GM19467 (cell line): ENCODE measurements at regions not wholly inside any gene's neighbourhood (a gene's known extent, or its start where the extent isn't known, plus 50 kb on each side); places are given as distances from the start of the nearest gene placed in this dataset.
"Not testable (repeated sequence)": the region's sequence is repeated elsewhere in the genome, so short reads cannot be mapped to it uniquely, and the experiment has no call there.

ENCODE experiments used
- ATAC-seq: cut with Tn5 transposase; IDR thresholded peaks from one replicate; pipeline ENCODE4 v1.9.1; 2021; ENCODE audit warnings: mild to moderate bottlenecking, moderate library complexity; ENCODE audit not compliant: unreplicated experiment

DNA sequence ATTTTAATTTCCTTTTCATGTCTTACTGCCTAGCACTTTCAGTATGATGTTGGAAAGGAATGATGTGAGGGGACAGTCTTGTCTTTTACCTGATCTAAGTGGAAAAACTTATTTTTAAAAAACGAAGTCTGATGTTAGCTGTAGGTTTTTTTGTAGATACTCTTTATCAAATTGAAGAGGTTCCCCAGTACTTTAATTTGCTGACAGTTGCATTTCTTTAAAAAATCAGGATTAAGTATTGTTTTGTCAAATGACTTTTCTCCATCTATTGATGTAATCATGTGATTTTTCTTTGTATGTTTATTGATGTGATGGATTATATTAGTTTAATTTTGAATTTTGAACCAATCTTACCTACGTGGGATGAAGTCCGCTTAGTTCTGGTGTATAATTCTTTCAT, 568.4 kb upstream of the AGA start:
- no peak for ATAC-seq

GRCh38 chr4:178015046-178015445, 572.8 kb upstream of the AGA start:
- ATAC-seq: not testable (repeated sequence)

DNA sequence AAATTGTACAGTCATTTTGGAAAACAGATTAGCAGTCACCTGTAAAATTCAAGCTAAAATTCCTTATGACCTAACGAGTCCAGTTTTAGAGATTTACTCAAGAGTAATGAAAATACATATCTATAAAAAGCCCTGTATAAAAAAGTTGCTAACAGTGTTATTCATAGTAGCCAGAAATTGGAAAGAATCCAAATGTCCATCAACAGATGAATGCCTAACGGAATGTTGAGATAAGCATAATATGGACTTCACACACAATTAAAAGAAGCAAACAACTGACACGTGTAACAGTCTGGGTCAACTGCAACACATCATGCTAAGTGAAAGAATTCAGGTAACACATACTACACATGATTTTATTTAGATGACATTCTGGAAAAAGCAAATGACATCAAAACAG, 584.8 kb upstream of the AGA start:
- ATAC-seq: no peak

- ATAC-seq: no peak
These were observed 585.6 kb upstream of the AGA start for GRCh38 chr4:178027796-178028195.

DNA sequence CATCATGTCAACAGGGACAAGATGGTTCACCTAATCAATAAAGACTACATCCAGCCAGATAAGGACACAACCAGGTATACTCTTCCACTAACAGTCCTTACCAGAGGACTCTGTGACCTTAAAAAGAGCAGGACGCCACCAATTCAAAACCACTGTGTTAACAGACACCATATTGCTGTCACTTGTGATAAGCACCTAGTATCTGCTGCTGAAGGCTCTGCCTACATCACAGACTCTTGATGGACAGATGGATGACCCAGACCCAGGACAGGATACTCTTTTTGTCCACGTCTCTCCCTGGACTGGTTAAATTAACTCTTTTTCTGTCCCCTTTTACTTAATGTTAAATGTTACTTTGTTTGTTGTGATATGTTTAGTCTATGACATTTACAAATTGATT, 586.2 kb upstream of the AGA start:
- ATAC-seq: no peak

- no peak for ATAC-seq
These were observed 595.4 kb upstream of the AGA start for GRCh38 chr4:178037459-178038214.

- ATAC-seq: no peak
These were observed 614.8 kb upstream of the AGA start for GRCh38 chr4:178056996-178057395.

GRCh38 chr4:178063568-178063967, 621.3 kb upstream of the AGA start:
- no peak for ATAC-seq

DNA sequence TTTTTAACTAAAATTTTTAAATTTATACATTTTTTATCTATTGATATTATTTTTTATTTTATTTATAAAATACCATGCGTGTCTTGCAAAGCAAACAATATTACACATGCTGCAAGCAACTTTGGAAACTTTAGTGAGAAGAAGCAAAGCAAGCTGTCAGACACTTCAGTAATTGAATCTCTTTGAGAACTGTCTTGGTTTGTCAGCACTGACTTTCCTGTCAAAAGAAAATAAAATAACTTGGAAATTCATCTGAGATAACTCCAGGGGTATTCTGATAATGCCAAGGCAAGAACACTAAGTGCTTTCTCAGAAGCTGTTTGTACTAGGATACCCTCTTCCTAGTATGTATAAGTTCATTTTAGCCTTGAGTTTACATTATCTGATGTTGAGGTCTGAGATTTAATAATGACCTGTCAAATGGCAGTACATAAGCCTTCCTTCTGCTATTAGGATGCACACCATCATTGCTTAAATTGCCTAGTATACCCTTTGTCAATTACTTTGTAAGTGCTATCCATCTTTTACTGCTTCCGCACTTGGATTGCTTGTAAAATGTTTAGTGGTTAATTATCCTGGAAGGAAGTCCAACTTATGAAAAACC, 624.2 kb upstream of the AGA start:
- no peak for ATAC-seq

DNA sequence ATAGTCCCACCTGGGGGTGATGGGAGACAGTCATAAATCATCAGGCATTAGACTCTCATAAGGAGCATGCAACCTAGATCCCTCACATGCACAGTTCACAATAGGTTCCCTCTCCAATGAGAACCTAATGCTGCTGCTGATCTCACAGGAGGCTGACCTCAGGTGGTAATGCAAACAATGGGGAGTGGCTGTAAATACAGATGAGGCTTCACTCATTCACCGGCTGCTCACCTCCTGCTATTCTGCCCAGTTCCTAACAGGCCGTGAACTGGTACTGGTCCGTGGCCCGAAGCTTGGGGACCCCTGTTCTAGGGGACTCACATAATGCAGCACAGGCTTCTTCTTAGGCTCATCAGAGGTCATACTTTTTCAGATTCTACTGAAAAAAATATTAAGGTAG, 625.9 kb upstream of the AGA start:
- no peak for ATAC-seq

GRCh38 chr4:178070163-178070562, 627.9 kb upstream of the AGA start:
- no peak for ATAC-seq

DNA sequence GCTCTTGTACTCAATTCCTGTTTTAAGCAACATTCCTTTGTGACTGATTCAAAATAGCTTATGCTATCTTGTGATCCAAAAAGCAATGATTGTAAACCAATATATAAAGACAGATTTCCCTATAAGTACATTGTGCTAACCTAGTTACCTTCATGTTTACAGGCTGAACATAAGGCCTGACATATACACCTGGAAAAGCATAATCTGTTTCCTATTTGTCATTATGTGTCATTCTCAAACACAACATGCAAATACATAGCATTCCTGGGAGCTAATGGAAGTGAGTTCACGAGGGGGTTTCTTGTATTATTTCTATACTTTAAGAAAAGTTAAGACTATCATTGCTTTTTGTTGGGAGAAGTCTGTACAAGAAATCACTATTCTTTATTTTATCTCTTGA, 638.1 kb upstream of the AGA start:
- ATAC-seq: no peak

DNA sequence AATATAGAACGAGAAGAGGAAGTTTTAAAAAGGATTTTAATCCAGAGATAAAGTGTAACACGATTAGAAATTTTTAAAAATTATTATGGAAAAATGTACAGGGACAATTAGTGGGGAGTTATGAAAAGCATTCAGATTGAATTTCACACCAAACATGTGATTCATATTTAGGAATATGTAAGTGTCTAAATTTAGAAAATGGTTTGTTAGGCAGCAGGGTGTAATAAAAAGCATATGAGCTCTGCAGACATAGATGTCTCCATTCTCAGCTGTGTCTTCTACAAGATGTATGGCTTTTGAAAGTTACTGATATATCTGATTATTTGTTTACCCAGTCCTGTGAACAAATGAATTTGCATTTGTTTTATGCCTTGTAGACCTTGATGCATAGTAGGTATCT, 638.9 kb upstream of the AGA start:
- no peak for ATAC-seq

GRCh38 chr4:178081896-178082295, 639.7 kb upstream of the AGA start:
- ATAC-seq: no peak

DNA sequence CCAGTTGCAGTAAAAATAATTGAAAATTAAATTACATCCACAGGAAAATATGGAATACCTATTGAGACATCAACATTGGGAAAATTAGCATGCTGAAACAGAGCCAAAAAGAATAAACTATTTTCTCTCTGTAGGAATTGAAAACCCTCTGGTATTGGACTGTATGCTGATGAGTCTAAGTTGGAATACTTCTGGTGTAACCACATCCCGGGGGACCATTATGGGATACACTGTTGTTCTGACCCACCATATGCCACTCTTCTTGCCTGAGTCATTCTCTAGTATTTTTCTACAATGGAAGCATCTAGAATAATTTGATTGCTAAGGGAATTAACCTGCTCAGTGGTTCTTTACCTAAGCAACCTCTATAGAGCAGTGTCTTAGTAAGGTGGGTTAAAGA, 640.7 kb upstream of the AGA start:
- no peak for ATAC-seq

DNA sequence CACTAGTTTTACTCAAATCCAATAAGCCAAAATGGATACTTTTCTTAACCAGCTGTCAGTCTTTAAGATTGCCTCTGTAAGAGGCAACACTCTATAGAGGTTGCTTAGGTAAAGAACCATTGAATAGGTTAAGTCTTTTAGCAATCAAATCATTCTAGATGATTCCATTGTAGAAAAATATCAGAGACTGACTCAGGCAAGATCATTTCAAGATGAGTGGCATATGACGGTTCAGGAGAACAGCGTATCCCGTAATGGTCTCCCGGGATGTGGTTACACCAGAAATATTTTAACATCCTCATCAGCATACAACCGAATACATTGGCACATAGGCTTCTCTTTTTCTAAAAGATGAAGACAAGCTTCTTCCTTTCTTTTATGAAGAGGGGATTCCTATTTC, 641.7 kb upstream of the AGA start:
- ATAC-seq: no peak

- no peak for ATAC-seq
These were observed 644.1 kb upstream of the AGA start for GRCh38 chr4:178086320-178086719.

- no peak for ATAC-seq
These were observed 648.6 kb upstream of the AGA start for GRCh38 chr4:178090640-178091411.

DNA sequence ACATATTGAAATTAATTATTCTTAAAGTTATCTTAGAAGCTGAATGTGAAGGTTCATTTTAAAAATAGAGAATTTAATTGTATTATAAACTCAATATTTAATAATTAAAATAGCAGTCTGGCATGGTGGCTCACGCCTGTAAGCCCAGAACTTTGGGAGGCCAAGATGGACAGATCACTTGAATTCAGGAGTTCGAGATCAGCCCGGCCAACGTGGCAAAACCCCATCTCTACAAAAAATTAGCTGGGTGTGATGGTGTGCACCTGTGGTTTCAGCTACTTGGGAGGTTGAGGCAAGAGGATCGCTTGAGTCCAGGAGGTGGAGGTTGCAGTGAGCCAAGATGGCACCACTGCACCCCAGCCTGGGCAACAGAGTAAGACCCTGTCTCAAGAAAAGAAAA, 659.9 kb upstream of the AGA start:
- ATAC-seq: no peak

DNA sequence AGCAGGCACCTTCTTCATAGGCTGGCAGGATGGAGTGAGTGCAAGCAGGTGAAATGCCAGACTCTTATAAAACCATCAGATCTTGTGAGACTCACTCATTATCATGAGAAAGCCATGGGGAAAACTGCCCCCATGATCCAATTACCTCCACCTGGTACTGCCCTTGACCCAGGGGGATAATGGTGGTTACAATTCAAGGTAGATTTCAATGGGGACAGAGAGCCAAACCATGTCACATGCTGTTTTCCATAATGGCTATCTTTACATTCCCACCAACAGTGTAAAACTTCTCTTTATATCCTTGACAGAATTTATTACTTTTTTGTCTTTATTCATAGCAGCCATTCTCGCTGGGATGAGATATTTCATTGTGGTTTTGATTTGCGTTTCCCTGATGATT, 663.0 kb upstream of the AGA start:
- ATAC-seq: no peak

- no peak for ATAC-seq
These were observed 694.6 kb upstream of the AGA start for GRCh38 chr4:178136736-178137345.
